ENCODE measurements at regions not wholly inside any gene's neighbourhood (a gene's known extent, or its start where the extent isn't known, plus 50 kb on each side); places are given as distances from the start of the nearest gene placed in this dataset.

GRCh38 chr5:133707629-133708028 lies 95.3 kb upstream of the FSTL4 start:
- no peak for DNase-seq (ENCODE audit: low read depth)

GRCh38 chr5:133706506-133707430 lies 94.4 kb upstream of the FSTL4 start:
- DNase-seq (ENCODE audit: low read depth): no peak

GRCh38 chr5:133705331-133705730 lies 93.0 kb upstream of the FSTL4 start:
- DNase-seq (ENCODE audit: low read depth): no peak

- DNase-seq (ENCODE audit: low read depth): no peak
These were observed 92.1 kb upstream of the FSTL4 start for GRCh38 chr5:133704411-133704810.

- DNase-seq (ENCODE audit: low read depth): no peak
These were observed 91.6 kb upstream of the FSTL4 start for GRCh38 chr5:133703935-133704334.

GRCh38 chr5:133702791-133703770 lies 90.7 kb upstream of the FSTL4 start:
- DNase-seq (ENCODE audit: low read depth): no peak

GRCh38 chr5:133701871-133702270 lies 89.5 kb upstream of the FSTL4 start:
- no peak for DNase-seq (ENCODE audit: low read depth)

GRCh38 chr5:133700251-133700650 lies 87.9 kb upstream of the FSTL4 start:
- no peak for DNase-seq (ENCODE audit: low read depth)

- DNase-seq (ENCODE audit: low read depth): no peak
These were observed 86.5 kb upstream of the FSTL4 start for GRCh38 chr5:133698646-133699526.

- no peak for DNase-seq (ENCODE audit: low read depth)
These were observed 85.9 kb upstream of the FSTL4 start for GRCh38 chr5:133698259-133698554.

- DNase-seq (ENCODE audit: low read depth): no peak
These were observed 85.4 kb upstream of the FSTL4 start for GRCh38 chr5:133697536-133698258.

- DNase-seq (ENCODE audit: low read depth): no peak
These were observed 84.6 kb upstream of the FSTL4 start for GRCh38 chr5:133696782-133697507.

GRCh38 chr5:133696006-133696584 lies 83.8 kb upstream of the FSTL4 start:
- DNase-seq (ENCODE audit: low read depth): no peak

GRCh38 chr5:133694181-133694831 lies 82.0 kb upstream of the FSTL4 start:
- no peak for DNase-seq (ENCODE audit: low read depth)

GRCh38 chr5:133691448-133691847 lies 79.1 kb upstream of the FSTL4 start:
- no peak for DNase-seq (ENCODE audit: low read depth)

- no peak for DNase-seq (ENCODE audit: low read depth)
These were observed 78.4 kb upstream of the FSTL4 start for GRCh38 chr5:133690746-133691145.

GRCh38 chr5:133688391-133688790 lies 76.0 kb upstream of the FSTL4 start:
- DNase-seq (ENCODE audit: low read depth): no peak

- DNase-seq (ENCODE audit: low read depth): no peak
These were observed 75.1 kb upstream of the FSTL4 start for GRCh38 chr5:133687212-133688061.

GRCh38 chr5:133686566-133686965 lies 74.2 kb upstream of the FSTL4 start:
- DNase-seq (ENCODE audit: low read depth): no peak

All from stimulated activated CD8-positive, alpha-beta memory T cell treated with anti-CD3 and anti-CD28 coated beads, Interleukin-12 subunit alpha, Interleukin-12 subunit beta, amount 100 ng/mL, for 1 hour (primary cell).